HCT116 (cell line): ENCODE measurements at regions not wholly inside any gene's neighbourhood (a gene's known extent, or its start where the extent isn't known, plus 50 kb on each side); places are given as distances from the start of the nearest gene placed in this dataset.

Experiments
- CBX3 ChIP-seq: IDR thresholded peaks from 2 replicates; pipeline ENCODE4 v1.6.1; 2012; ENCODE audit warnings: low read depth
- EGR1 ChIP-seq: IDR thresholded peaks from 2 replicates; pipeline ENCODE4 v1.6.1; 2012; ENCODE audit warnings: low read depth
- ELF1 ChIP-seq: IDR thresholded peaks from 2 replicates; pipeline ENCODE4 v1.6.1; 2012; ENCODE audit warnings: low read depth, borderline replicate concordance
- FOSL1 ChIP-seq: IDR thresholded peaks from 2 replicates; pipeline ENCODE4 v1.6.1; 2012; ENCODE audit warnings: low read depth
- POLR2A ChIP-seq: IDR thresholded peaks from 2 replicates; pipeline ENCODE4 v1.7.0; 2011; ENCODE audit warnings: borderline replicate concordance; ENCODE audit not compliant: insufficient read depth, insufficient read length; ENCODE audit errors: extremely low read depth
- RAD21 ChIP-seq: IDR thresholded peaks from 2 replicates; pipeline ENCODE4 v1.6.1; 2012; ENCODE audit warnings: low read depth, mild to moderate bottlenecking
- TCF7L2 ChIP-seq: IDR thresholded peaks from 2 replicates; pipeline ENCODE4 v1.7.0; 2011; ENCODE audit warnings: borderline replicate concordance, inconsistent platforms; ENCODE audit not compliant: insufficient read depth, insufficient read length; ENCODE audit errors: extremely low read depth
- ZBTB33 ChIP-seq: IDR thresholded peaks from 2 replicates; pipeline ENCODE4 v1.6.1; 2011; ENCODE audit warnings: mild to moderate bottlenecking, low read length, moderate library complexity; ENCODE audit not compliant: insufficient replicate concordance; ENCODE audit errors: extremely low read depth
- ZFX ChIP-seq: fragments of 450-650 bp; IDR thresholded peaks from 2 replicates; pipeline ENCODE4 v1.6.1; 2017
- TF ChIP-seq, protein P1 (sequence below), 3 experiments: fragments of 200-600 bp in 1 of 3; sonication (generic) in 1 of 3; IDR thresholded peaks in 2 of 3; conservative IDR thresholded peaks in 1 of 3; 2 replicates each; pipeline ENCODE4 v1.5.1; 2012 to 2017; ENCODE audit warnings: low read depth in 2 of 3, low read length in 2 of 3, antibody characterized with exemption in 1 of 3, borderline replicate concordance in 1 of 3, control low read depth in 1 of 3, mild to moderate bottlenecking in 1 of 3, mixed read lengths in 1 of 3, mixed run types in 1 of 3, moderate library complexity in 1 of 3; ENCODE audit not compliant: insufficient read depth in 1 of 3
- TF ChIP-seq, protein P2 (sequence below): IDR thresholded peaks from 2 replicates; pipeline ENCODE4 v1.6.1; 2012; ENCODE audit warnings: low read depth

DNA sequence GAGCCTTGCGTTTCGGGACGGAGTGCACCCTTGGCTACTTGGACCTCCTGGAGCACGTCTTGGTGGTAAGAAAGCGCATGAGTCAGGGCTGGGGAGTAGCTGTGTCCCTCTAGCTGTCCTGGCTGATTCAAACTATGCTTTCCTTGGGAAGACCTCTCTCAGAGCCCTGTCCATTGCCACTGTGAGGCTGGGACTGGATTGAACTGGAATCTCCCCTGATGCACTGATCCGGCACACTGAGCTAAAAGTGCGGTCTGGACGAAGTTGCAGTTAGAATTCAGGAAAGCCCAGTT is 232.6 kb upstream of the TPM1 start:
- TF ChIP-seq ELF1: no peak
- TF ChIP-seq ZFX: no peak
- TF ChIP-seq, protein P1, sequence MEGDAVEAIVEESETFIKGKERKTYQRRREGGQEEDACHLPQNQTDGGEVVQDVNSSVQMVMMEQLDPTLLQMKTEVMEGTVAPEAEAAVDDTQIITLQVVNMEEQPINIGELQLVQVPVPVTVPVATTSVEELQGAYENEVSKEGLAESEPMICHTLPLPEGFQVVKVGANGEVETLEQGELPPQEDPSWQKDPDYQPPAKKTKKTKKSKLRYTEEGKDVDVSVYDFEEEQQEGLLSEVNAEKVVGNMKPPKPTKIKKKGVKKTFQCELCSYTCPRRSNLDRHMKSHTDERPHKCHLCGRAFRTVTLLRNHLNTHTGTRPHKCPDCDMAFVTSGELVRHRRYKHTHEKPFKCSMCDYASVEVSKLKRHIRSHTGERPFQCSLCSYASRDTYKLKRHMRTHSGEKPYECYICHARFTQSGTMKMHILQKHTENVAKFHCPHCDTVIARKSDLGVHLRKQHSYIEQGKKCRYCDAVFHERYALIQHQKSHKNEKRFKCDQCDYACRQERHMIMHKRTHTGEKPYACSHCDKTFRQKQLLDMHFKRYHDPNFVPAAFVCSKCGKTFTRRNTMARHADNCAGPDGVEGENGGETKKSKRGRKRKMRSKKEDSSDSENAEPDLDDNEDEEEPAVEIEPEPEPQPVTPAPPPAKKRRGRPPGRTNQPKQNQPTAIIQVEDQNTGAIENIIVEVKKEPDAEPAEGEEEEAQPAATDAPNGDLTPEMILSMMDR (IDR thresholded peaks at IDR 0.05 in 2 of 3, conservative IDR thresholded peaks at IDR 0.05 in 1 of 3; ENCODE audit: borderline replicate concordance in 1 of 3, insufficient read depth in 1 of 3, low read depth in 2 of 3, low read length in 2 of 3): no peak
- TF ChIP-seq TCF7L2: no peak
- TF ChIP-seq POLR2A: no peak
- TF ChIP-seq RAD21: no peak
- no peak for TF ChIP-seq EGR1
- TF ChIP-seq, protein P2, sequence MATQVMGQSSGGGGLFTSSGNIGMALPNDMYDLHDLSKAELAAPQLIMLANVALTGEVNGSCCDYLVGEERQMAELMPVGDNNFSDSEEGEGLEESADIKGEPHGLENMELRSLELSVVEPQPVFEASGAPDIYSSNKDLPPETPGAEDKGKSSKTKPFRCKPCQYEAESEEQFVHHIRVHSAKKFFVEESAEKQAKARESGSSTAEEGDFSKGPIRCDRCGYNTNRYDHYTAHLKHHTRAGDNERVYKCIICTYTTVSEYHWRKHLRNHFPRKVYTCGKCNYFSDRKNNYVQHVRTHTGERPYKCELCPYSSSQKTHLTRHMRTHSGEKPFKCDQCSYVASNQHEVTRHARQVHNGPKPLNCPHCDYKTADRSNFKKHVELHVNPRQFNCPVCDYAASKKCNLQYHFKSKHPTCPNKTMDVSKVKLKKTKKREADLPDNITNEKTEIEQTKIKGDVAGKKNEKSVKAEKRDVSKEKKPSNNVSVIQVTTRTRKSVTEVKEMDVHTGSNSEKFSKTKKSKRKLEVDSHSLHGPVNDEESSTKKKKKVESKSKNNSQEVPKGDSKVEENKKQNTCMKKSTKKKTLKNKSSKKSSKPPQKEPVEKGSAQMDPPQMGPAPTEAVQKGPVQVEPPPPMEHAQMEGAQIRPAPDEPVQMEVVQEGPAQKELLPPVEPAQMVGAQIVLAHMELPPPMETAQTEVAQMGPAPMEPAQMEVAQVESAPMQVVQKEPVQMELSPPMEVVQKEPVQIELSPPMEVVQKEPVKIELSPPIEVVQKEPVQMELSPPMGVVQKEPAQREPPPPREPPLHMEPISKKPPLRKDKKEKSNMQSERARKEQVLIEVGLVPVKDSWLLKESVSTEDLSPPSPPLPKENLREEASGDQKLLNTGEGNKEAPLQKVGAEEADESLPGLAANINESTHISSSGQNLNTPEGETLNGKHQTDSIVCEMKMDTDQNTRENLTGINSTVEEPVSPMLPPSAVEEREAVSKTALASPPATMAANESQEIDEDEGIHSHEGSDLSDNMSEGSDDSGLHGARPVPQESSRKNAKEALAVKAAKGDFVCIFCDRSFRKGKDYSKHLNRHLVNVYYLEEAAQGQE: no peak
- TF ChIP-seq FOSL1: no peak
- no peak for TF ChIP-seq ZBTB33
- TF ChIP-seq CBX3: no peak
